Mesenchymal stem cell (in vitro differentiated cells and primary cell): ENCODE measurements at regions not wholly inside any gene's neighbourhood (a gene's known extent, or its start where the extent isn't known, plus 50 kb on each side); places are given as distances from the start of the nearest gene placed in this dataset.
"Not testable (repeated sequence)": the region's sequence is repeated elsewhere in the genome, so short reads cannot be mapped to it uniquely, and the experiment has no call there.

Source experiments
- DNase-seq: peaks from one replicate; pipeline ENCODE4 v3.0.0-alpha.2; 2013
- H2AFZ ChIP-seq: one replicate; pipeline ENCODE4 v1.6.1; 2013; ENCODE audit warnings: low read depth, mild to moderate bottlenecking, control low read depth, inconsistent platforms, low read length, moderate library complexity
- H2AK5ac ChIP-seq: 2 replicates; pipeline ENCODE4 v1.6.1; 2013; ENCODE audit warnings: low read length, moderate library complexity, mild to moderate bottlenecking, inconsistent platforms; ENCODE audit not compliant: severe bottlenecking
- H2BK120ac ChIP-seq: one replicate; pipeline ENCODE4 v1.6.1; 2013; ENCODE audit warnings: low read depth, mild to moderate bottlenecking, inconsistent platforms, low read length, moderate library complexity
- H2BK12ac ChIP-seq, 2 experiments: one replicate each; pipeline ENCODE4 v1.6.1; 2013; ENCODE audit warnings: inconsistent platforms in 2 of 2, low read length in 2 of 2, mild to moderate bottlenecking in 2 of 2, moderate library complexity in 2 of 2, control low read depth in 1 of 2
- H2BK15ac ChIP-seq: one replicate; pipeline ENCODE4 v1.6.1; 2013; ENCODE audit warnings: mild to moderate bottlenecking, low read depth, inconsistent platforms; ENCODE audit not compliant: poor library complexity, severe bottlenecking
- H2BK5ac ChIP-seq: 2 replicates; pipeline ENCODE4 v1.6.1; 2013; ENCODE audit warnings: low read depth, mild to moderate bottlenecking, low read length, control low read depth, inconsistent platforms; ENCODE audit not compliant: poor library complexity, severe bottlenecking
- H3K14ac ChIP-seq, 2 experiments: one replicate each; pipeline ENCODE4 v1.6.1; 2013; ENCODE audit warnings: inconsistent platforms in 2 of 2, low read length in 2 of 2, control low read depth in 1 of 2, mild to moderate bottlenecking in 1 of 2, moderate library complexity in 1 of 2
- H3K18ac ChIP-seq, 2 experiments: one replicate each; pipeline ENCODE4 v1.6.1; 2013; ENCODE audit warnings: inconsistent platforms in 2 of 2, low read length in 2 of 2, control low read depth in 1 of 2, low read depth in 1 of 2, mild to moderate bottlenecking in 1 of 2
- H3K23ac ChIP-seq, 2 experiments: one replicate each; pipeline ENCODE4 v1.6.1; 2013; ENCODE audit warnings: inconsistent platforms in 2 of 2, low read length in 2 of 2, mild to moderate bottlenecking in 2 of 2, moderate library complexity in 2 of 2, control low read depth in 1 of 2
- H3K27ac ChIP-seq: 2 replicates; pipeline ENCODE4 v1.5.1; 2013; ENCODE audit warnings: mild to moderate bottlenecking, moderate library complexity, low read length, control low read depth, inconsistent platforms; ENCODE audit not compliant: poor library complexity, severe bottlenecking
- H3K27me3 ChIP-seq, 2 experiments: 2 replicates each; pipeline versions ENCODE4 v1.6.1 to v1.7.0; 2013; ENCODE audit warnings: low read length in 2 of 2, mild to moderate bottlenecking in 2 of 2, moderate library complexity in 2 of 2, control low read depth in 1 of 2, inconsistent platforms in 1 of 2; ENCODE audit not compliant: control insufficient read depth in 1 of 2, insufficient read depth in 1 of 2
- H3K36me3 ChIP-seq, 2 experiments: 2 replicates each; pipeline versions ENCODE4 v1.6.1 to v1.7.0; 2013; ENCODE audit warnings: low read length in 2 of 2, control low read depth in 1 of 2, inconsistent platforms in 1 of 2, low read depth in 1 of 2, mild to moderate bottlenecking in 1 of 2; ENCODE audit not compliant: insufficient read depth in 2 of 2, control insufficient read depth in 1 of 2
- H3K4ac ChIP-seq, 2 experiments: one replicate each; pipeline ENCODE4 v1.6.1; 2013; ENCODE audit warnings: inconsistent platforms in 2 of 2, low read length in 2 of 2, mild to moderate bottlenecking in 2 of 2, moderate library complexity in 2 of 2, control low read depth in 1 of 2, low read depth in 1 of 2
- H3K4me1 ChIP-seq: 2 replicates; pipeline ENCODE4 v1.6.1; 2013; ENCODE audit warnings: low read depth, low read length, control low read depth; ENCODE audit not compliant: control insufficient read depth, insufficient read depth
- H3K4me2 ChIP-seq: 2 replicates; pipeline ENCODE4 v1.6.1; 2013; ENCODE audit warnings: low read length, mild to moderate bottlenecking, inconsistent platforms; ENCODE audit not compliant: poor library complexity, severe bottlenecking
- H3K4me3 ChIP-seq, 2 experiments: 2 replicates each; pipeline versions ENCODE4 v1.5.1 to v1.7.0; 2013; ENCODE audit warnings: low read length in 2 of 2, mild to moderate bottlenecking in 2 of 2, control low read depth in 1 of 2, low read depth in 1 of 2; ENCODE audit not compliant: insufficient read depth in 1 of 2
- H3K79me1 ChIP-seq: replicated peaks from 2 replicates; pipeline ENCODE4 v1.6.1; 2013; ENCODE audit warnings: mild to moderate bottlenecking, control low read depth, low read length, inconsistent platforms; ENCODE audit not compliant: poor library complexity, severe bottlenecking
- H3K9ac ChIP-seq: 2 replicates; pipeline ENCODE4 v1.7.0; 2013; ENCODE audit warnings: mild to moderate bottlenecking, low read length, moderate library complexity
- H3K9me3 ChIP-seq: 2 replicates; pipeline ENCODE4 v1.7.0; 2013; ENCODE audit warnings: mild to moderate bottlenecking, low read length; ENCODE audit not compliant: control insufficient read depth
- H4K8ac ChIP-seq: one replicate; pipeline ENCODE4 v1.6.1; 2013; ENCODE audit warnings: inconsistent platforms, mild to moderate bottlenecking, low read length, moderate library complexity
- H4K91ac ChIP-seq: one replicate; pipeline ENCODE4 v1.6.1; 2013; ENCODE audit warnings: mild to moderate bottlenecking, low read length, inconsistent platforms
- WGBS: methylation state at CpG from one replicate; pipeline ENCODE4 v1.1.7; 2013; ENCODE audit warnings: mixed read lengths; 5-methylcytosine and 5-hydroxymethylcytosine counted together

DNA sequence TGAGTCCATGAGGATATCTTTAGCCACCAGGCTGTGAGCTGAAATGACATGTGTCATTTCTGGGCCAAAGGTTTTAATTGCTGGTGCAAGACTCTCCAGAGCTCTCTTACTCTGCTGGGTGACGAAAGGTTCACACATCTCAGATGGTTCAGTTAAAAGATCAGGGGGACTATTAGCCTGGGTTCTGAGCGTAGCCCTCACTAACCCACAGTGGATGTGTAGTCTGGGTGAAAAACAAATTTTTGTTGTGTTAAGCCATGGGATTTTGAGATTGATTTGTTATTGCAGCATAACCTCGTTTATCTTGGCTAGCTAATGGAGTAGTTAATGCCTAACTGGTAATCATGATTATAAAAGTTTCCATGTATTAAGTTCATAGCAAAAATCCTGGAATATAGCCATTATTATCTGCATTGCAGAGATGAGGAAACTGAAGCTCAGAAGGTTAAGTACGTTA, 251.5 kb downstream of the RMST start:
- no peaks in the 10 kb centered on the region for H3K27me3 ChIP-seq
- H3K9me3 ChIP-seq: no peaks in the 10 kb centered on the region
- H2AK5ac ChIP-seq: no peak overlapping the region
- no peak overlapping the region for H3K14ac ChIP-seq
- H3K27ac ChIP-seq: no peak overlapping the region
- H3K79me1 ChIP-seq: no peaks in the 10 kb centered on the region
- no peak overlapping the region for H2BK12ac ChIP-seq
- no peak overlapping the region for H3K4ac ChIP-seq
- no peak overlapping the region for H2BK15ac ChIP-seq
- no peak overlapping the region for H3K4me3 ChIP-seq
- no peak for DNase-seq
- H4K8ac ChIP-seq: no peak overlapping the region
- no peak overlapping the region for H3K4me2 ChIP-seq
- WGBS: 88% methylated on average over 2 of the region's 4 CpGs
- H4K91ac ChIP-seq: no peak overlapping the region
- H3K23ac ChIP-seq: no peak overlapping the region
- no peaks in the 10 kb centered on the region for H3K4me1 ChIP-seq
- no peak overlapping the region for H2AFZ ChIP-seq
- no peak overlapping the region for H3K9ac ChIP-seq
- H3K18ac ChIP-seq: no peak overlapping the region
- H2BK120ac ChIP-seq: no peak overlapping the region
- no peaks in the 10 kb centered on the region for H3K36me3 ChIP-seq
- no peak overlapping the region for H2BK5ac ChIP-seq

DNA sequence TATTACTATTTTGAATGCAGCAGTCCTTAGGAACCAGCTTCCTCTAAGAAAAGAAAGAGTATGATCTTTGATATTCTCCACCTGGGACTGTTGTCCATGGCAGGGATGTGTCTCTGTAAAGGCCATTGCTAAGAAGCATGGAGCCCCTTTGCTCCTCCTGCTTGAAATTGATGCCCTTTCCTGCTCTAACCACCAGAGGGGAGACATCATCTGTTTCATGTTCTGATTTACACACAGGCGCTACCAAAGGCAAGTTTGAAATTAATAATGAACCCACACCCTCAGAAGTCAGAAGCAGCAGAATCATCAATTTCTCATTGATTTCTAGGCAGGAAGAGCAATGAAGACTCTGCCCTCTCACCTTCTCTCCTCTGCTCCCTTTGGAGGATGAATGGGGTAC, 253.8 kb downstream of the RMST start:
- Histone ChIP-seq H3K4me2 (no peak overlapping the region), H3K4me1 (no peaks in the 10 kb centered on the region), H4K8ac (no peak overlapping the region), H3K18ac (no peak overlapping the region), H2BK12ac (no peak overlapping the region), H3K9me3 (peaks cover 6% of the 10 kb centered on the region), H2BK15ac (no peak overlapping the region), H3K27ac (no peak overlapping the region), H3K36me3 (no peaks in the 10 kb centered on the region), H3K27me3 (no peaks in the 10 kb centered on the region), H4K91ac (no peak overlapping the region), H2BK120ac (no peak overlapping the region), H2AFZ (no peak overlapping the region), H3K14ac (no peak overlapping the region), H3K23ac (no peak overlapping the region), H2AK5ac (no peak overlapping the region), H3K4me3 (no peak overlapping the region), H3K9ac (no peak overlapping the region), H2BK5ac (no peak overlapping the region), H3K4ac (no peak overlapping the region), H3K79me1 (no peaks in the 10 kb centered on the region)
- peak; percentile 6 for DNase-seq
- WGBS: 95% methylated on average over 1 of the region's 1 CpG

DNA sequence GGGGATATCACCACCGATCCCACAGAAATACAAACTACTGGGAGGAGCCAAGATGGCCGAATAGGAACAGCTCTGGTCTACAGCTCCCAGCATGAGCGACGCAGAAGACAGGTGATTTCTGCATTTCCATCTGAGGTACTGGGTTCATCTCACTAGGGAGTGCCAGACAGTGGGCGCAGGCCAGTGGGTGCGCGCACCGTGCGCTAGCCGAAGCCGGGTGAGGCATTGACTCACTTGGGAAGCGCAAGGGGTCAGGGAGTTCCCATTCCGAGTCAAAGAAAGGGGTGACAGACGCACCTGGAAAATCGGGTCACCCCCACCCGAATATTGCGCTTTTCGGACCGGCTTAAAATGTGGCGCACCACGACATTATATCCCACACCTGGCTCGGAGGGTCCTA, 261.2 kb downstream of the RMST start:
- H3K79me1 ChIP-seq, H3K18ac ChIP-seq, H3K27ac ChIP-seq, H4K91ac ChIP-seq, H3K4me1 ChIP-seq, H2AK5ac ChIP-seq, H3K9me3 ChIP-seq, H3K4me2 ChIP-seq, H2BK12ac ChIP-seq, H2BK15ac ChIP-seq, H3K4ac ChIP-seq, DNase-seq, H3K36me3 ChIP-seq, H3K23ac ChIP-seq, H4K8ac ChIP-seq, H2BK120ac ChIP-seq, H3K14ac ChIP-seq, H2AFZ ChIP-seq, H3K27me3 ChIP-seq, H2BK5ac ChIP-seq, H3K9ac ChIP-seq, H3K4me3 ChIP-seq: not testable (repeated sequence)
- WGBS: 73% methylated on average over 22 of the region's 22 CpGs

DNA sequence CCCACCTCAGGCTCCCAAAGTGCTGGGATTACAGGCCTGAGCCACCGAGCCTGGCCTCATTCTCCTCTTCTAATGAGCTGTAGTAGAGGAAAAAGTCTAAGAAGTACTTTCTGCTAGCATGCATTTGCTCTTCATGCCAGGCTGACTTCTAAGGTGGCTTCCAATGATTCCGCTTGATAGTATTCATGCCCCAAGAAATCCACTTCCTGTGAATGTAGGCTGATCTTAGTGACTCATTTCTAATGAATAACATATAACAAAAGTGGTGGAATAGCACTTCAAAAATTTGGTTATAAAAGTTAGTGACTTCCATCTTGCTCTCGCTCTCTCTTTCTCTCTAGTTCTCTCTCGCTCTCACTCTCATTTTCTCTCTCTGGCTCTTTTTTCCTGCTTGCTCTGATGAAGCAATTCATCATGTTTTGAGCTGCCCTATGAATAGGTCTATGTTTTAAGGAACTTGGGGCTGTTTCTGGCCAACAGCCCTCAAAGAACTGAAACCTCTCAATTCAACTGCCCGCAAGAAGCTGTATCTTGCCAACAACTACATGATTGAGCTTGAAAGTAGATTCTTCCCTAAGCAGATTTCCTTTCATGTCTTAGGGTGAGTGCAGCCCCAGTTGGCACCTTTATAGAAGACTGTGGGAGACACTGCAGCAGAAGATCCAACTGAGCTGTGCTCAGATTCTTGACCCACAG, 282.9 kb downstream of the RMST start:
- Histone ChIP-seq H2BK12ac (no peak overlapping the region), H3K23ac (no peak overlapping the region)
- 83% methylated on average over 3 of the region's 5 CpGs for WGBS

More for the DNA sequence above, 282.9 kb downstream of the RMST start:
- Histone ChIP-seq H2AFZ (no peak overlapping the region), H3K18ac (no peak overlapping the region), H2BK5ac (no peak overlapping the region), H3K14ac (no peak overlapping the region), H3K27ac (no peak overlapping the region), H4K8ac (no peak overlapping the region), H3K27me3 (no peaks in the 10 kb centered on the region), H3K4ac (no peak overlapping the region), H3K79me1 (no peaks in the 10 kb centered on the region), H3K4me1 (no peaks in the 10 kb centered on the region), H3K4me2 (no peak overlapping the region), H2BK120ac (no peak overlapping the region), H4K91ac (no peak overlapping the region), H2AK5ac (no peak overlapping the region), H2BK15ac (no peak overlapping the region), H3K9ac (no peak overlapping the region), H3K9me3 (no peaks in the 10 kb centered on the region), H3K36me3 (no peaks in the 10 kb centered on the region), H3K4me3 (no peak overlapping the region)
- DNase-seq: no peak
